Ovary (tissue), 3 donors: ENCODE measurements at regions not wholly inside any gene's neighbourhood (a gene's known extent, or its start where the extent isn't known, plus 50 kb on each side); places are given as distances from the start of the nearest gene placed in this dataset.

Experiments used
- CTCF ChIP-seq, 3 donors: fragments of 450-650 bp in 2 of 3; fragments of 200-600 bp in 1 of 3; IDR thresholded peaks; one replicate each; pipeline versions ENCODE4 v1.5.1 to v1.8.0; 2016 to 2022; ENCODE audit warnings: antibody characterized with exemption in 3 of 3, mild to moderate bottlenecking in 1 of 3
- EP300 ChIP-seq: sonication (generic); formaldehyde crosslinking; IDR thresholded peaks from one replicate; pipeline ENCODE4 v1.6.1; 2017; ENCODE audit warnings: antibody characterized with exemption
- POLR2A ChIP-seq: fragments of 450-650 bp; IDR thresholded peaks from one replicate; pipeline ENCODE4 v1.6.1; 2017; ENCODE audit warnings: antibody characterized with exemption, mild to moderate bottlenecking, moderate library complexity
- donor health status: DM: no; HTN: no; CAD: no.

GRCh38 chr3:101143012-101143411 is 149.8 kb upstream of the ABI3BP start:
- TF ChIP-seq EP300 (no peak), CTCF (IDR thresholded peaks at IDR 0.05) (no peak), POLR2A (no peak)
